NT2/D1 (cell line): ENCODE measurements at regions not wholly inside any gene's neighbourhood (a gene's known extent, or its start where the extent isn't known, plus 50 kb on each side); places are given as distances from the start of the nearest gene placed in this dataset.

ENCODE experiments used
- DNase-seq: peaks from one replicate; pipeline ENCODE4 v3.0.0-alpha.2; 2011; ENCODE audit warnings: low read depth, low spot score
- H3K27me3 ChIP-seq: 2 replicates; pipeline ENCODE4 v1.6.0; 2011; ENCODE audit warnings: mild to moderate bottlenecking; ENCODE audit not compliant: insufficient read length, insufficient read depth
- H3K36me3 ChIP-seq: 2 replicates; pipeline ENCODE4 v1.6.1; 2011; ENCODE audit warnings: mild to moderate bottlenecking, low read length, mixed read lengths; ENCODE audit not compliant: insufficient read depth, insufficient read length
- H3K4me1 ChIP-seq: 2 replicates; pipeline ENCODE4 v1.5.1; 2011; ENCODE audit not compliant: insufficient read depth, insufficient read length
- H3K4me3 ChIP-seq: 2 replicates; pipeline ENCODE4 v1.5.1; 2011; ENCODE audit warnings: low read depth; ENCODE audit not compliant: insufficient read length
- H3K9ac ChIP-seq: 2 replicates; pipeline ENCODE4 v1.6.0; 2011; ENCODE audit warnings: low read depth; ENCODE audit not compliant: insufficient read length
- H3K9me3 ChIP-seq: 2 replicates; pipeline ENCODE4 v1.5.1; 2011; ENCODE audit warnings: mild to moderate bottlenecking, low read length; ENCODE audit not compliant: insufficient read depth
- SUZ12 ChIP-seq: IDR thresholded peaks from 2 replicates; pipeline ENCODE4 v1.6.1; 2011; ENCODE audit not compliant: insufficient read length, insufficient read depth; ENCODE audit errors: extremely low read depth
- YY1 ChIP-seq: IDR thresholded peaks from 2 replicates; pipeline ENCODE4 v1.6.1; 2011; ENCODE audit not compliant: insufficient read length, insufficient read depth
- ZNF274 ChIP-seq: IDR thresholded peaks from 2 replicates; pipeline ENCODE4 v1.6.1; 2011; ENCODE audit warnings: mild to moderate bottlenecking, low read depth, low read length

DNA sequence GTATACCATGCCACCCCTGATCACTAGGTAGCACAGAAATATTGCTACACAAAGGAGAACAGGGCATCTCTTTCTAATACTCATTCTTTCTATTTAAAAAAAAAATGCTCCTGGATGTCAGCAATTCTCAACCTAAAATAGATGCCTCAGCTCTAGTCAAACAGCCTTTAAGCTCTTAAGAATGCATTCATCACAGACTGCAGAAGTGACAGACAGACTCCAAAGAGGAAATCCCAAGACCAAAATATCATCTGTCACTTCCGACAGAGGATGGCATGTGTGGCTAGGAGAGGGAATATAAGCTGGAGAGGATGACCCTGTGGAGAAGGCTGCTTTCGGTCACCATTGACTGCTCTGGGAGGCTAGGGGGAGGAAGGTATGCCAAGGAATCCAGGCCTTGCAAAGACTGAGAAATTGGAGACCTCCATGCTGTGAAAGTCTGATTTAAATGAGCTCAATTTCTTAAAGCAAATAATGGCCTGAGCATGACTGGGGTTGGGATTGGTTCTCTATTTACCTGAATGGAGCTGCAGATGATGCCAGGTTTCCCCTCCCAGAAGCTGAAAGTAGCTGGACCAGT is 277.4 kb downstream of the BRINP2 start:
- TF ChIP-seq YY1 (no peak), SUZ12 (no peak), ZNF274 (no peak)
- no peaks in the 10 kb centered on the region for H3K4me1 ChIP-seq
- DNase-seq: no peak
- no peaks in the 10 kb centered on the region for H3K27me3 ChIP-seq
- H3K4me3 ChIP-seq: no peak overlapping the region
- no peak overlapping the region for H3K9ac ChIP-seq
- H3K9me3 ChIP-seq: no peaks in the 10 kb centered on the region
- no peaks in the 10 kb centered on the region for H3K36me3 ChIP-seq

DNA sequence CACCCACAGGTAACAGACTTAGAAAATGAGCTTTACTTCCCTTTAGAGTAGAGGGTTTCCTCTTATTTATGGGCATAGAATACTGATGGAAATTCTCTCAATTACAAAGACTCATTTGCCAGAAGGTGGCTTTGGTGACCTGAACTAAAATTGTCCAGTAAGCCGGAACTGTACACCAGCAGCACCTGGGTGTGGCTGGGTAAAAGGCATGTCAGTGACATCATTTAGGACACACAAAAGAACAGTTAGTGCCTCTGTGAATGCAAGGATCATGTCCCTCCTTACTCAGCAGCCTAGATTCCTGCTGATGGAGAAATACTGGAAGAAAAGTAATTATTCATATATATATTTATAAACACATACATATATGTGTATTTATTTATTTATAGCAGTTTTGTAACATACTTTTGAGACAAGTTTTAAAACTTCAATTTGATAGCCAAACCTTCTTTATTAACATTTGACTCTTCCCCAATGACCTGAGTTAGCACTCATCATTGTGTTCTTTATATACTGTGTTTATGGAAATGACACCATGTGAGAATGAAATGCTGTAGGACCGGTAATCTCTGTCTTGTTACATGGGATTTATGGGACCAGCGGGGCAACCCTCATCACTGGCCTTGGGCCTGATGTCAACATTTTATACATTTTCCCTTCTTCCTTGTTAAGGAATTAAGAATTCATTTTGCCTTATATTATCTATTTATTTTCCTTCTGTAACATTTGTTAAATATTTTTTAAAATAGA is 274.4 kb downstream of the BRINP2 start:
- Histone ChIP-seq H3K9ac (no peak overlapping the region), H3K4me1 (no peaks in the 10 kb centered on the region), H3K36me3 (no peaks in the 10 kb centered on the region), H3K9me3 (no peaks in the 10 kb centered on the region), H3K4me3 (no peak overlapping the region), H3K27me3 (no peaks in the 10 kb centered on the region)
- DNase-seq: no peak
- TF ChIP-seq SUZ12 (no peak), YY1 (no peak), ZNF274 (no peak)

DNA sequence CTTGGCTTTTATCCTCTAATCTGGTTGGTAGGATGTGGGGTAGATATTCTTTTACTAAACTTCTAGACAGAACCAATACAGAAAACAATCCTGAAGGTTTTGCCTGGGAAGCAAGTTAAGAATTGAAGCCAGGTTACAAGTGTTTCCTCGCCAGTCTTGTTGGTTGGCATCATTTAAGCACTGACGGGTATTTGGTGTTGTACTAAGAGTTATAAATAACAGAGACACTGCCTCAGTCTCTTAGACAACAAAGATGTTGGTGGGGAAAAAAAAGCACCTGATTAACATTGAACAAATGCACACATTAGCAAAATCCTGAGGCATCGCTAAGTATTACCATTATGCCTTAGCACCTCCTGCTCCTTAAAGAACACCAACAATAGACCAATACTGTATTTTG is 272.2 kb downstream of the BRINP2 start:
- TF ChIP-seq ZNF274 (no peak), SUZ12 (no peak), YY1 (no peak)
- Histone ChIP-seq H3K9me3 (no peaks in the 10 kb centered on the region), H3K4me3 (no peak overlapping the region), H3K27me3 (no peaks in the 10 kb centered on the region), H3K9ac (no peak overlapping the region), H3K4me1 (no peaks in the 10 kb centered on the region), H3K36me3 (no peaks in the 10 kb centered on the region)
- DNase-seq: no peak

DNA sequence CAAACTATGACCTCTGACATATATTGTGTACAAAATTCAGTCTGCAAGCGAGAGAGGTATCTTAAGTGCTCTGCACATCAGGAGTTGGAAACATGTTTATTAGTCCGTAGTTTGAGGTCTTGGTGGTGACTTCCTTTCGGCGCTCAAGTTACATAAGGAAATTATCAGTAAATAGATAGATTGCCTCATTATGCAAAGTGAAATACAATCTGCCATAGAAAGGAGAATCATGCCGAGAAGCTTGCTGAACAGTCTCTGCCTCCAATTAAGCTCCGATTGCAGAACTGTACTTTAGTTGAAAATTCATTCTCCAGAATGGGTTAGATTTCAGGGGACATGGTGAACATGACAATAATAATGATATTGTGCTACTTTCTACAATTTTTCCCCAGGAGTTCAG is 271.8 kb downstream of the BRINP2 start:
- no peaks in the 10 kb centered on the region for H3K27me3 ChIP-seq
- no peak overlapping the region for H3K9ac ChIP-seq
- no peaks in the 10 kb centered on the region for H3K4me1 ChIP-seq
- TF ChIP-seq ZNF274 (no peak), YY1 (no peak), SUZ12 (no peak)
- H3K36me3 ChIP-seq: no peaks in the 10 kb centered on the region
- H3K4me3 ChIP-seq: no peak overlapping the region
- H3K9me3 ChIP-seq: no peaks in the 10 kb centered on the region
- DNase-seq: no peak

DNA sequence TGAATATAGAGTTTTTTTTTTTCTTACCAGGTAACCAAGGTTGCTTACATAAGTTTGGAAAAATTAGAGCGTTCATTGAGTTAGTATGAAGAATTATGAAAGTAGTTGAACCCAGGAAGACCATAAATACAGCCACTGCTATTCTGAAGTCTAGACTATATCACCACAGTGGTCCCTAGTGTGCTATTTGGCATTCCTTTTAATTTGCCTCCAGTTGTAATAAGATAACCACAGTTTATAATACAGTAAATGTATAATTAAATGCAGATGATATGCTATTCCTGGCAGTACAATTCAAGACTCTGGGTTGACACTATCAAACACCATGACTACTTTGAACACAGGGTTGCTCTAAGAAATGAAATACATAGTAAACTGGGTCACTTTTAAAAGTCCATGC is 270.5 kb downstream of the BRINP2 start:
- H3K4me1 ChIP-seq: no peaks in the 10 kb centered on the region
- H3K36me3 ChIP-seq: no peaks in the 10 kb centered on the region
- no peaks in the 10 kb centered on the region for H3K27me3 ChIP-seq
- no peaks in the 10 kb centered on the region for H3K9me3 ChIP-seq
- no peak overlapping the region for H3K9ac ChIP-seq
- H3K4me3 ChIP-seq: no peak overlapping the region
- no peak for TF ChIP-seq ZNF274
- no peak for TF ChIP-seq YY1
- TF ChIP-seq SUZ12: no peak
- no peak for DNase-seq

DNA sequence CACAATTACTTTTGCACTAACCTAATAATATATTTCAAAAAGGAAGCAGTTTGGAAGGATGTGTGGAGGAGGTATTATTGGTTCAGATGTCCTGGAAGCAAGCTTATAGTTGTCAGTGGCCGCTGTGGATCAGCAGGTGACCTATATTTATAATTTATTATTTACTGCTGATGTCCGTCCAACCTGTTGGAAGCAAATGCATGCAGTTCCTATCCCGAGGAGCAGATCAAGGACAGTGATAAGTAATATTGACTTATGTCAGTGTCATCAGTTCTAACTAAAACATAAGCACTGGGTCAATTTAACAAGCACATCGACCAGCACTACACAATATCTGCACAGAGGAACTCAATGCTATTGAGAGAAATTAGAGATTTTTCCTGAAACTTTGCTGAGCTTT is 270.1 kb downstream of the BRINP2 start:
- H3K36me3 ChIP-seq: no peaks in the 10 kb centered on the region
- H3K27me3 ChIP-seq: no peaks in the 10 kb centered on the region
- no peak overlapping the region for H3K4me3 ChIP-seq
- H3K9ac ChIP-seq: no peak overlapping the region
- no peaks in the 10 kb centered on the region for H3K4me1 ChIP-seq
- no peak for DNase-seq
- no peak for TF ChIP-seq ZNF274
- no peak for TF ChIP-seq YY1
- no peak for TF ChIP-seq SUZ12
- H3K9me3 ChIP-seq: no peaks in the 10 kb centered on the region

DNA sequence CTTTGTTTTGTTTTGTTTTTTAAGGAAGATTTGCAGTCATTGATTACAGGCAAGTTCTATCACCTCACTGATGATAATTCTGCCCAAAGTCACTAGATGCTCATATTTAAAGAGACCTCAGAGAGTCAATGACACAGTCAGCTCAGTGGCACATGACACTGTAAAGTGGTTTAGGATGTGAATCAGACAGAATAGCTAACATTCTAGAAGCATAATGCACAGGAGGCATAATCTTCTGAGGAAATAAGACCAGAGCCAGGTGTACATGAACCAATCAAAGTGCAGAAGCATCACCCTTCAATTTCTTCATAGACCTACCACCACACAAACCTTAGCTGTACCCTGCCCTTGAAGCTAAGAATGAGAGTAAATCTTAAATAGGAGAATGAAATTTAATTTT is 268.5 kb downstream of the BRINP2 start:
- Histone ChIP-seq H3K4me3 (no peak overlapping the region), H3K9me3 (no peaks in the 10 kb centered on the region), H3K36me3 (no peaks in the 10 kb centered on the region), H3K27me3 (no peaks in the 10 kb centered on the region), H3K4me1 (no peaks in the 10 kb centered on the region), H3K9ac (no peak overlapping the region)
- no peak for DNase-seq
- no peak for TF ChIP-seq ZNF274
- TF ChIP-seq YY1: no peak
- TF ChIP-seq SUZ12: no peak

DNA sequence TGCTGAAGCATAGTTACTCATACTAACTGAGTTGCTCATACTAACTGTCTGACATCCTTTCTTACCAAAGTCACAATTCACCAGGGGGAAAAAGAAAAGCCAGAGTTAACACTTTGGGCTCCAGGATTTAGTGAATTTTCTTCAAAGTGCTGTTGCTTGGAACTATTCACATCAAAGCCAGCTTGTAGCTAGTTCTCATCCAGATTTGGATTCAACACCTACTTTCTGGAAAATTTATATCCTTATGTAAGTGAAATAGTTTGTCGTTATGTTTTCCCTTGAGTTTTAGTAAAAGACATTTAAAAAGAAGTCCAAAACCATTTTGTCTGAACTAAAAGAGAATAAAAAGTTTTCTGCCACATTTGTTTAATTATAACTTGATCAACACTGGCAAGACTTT is 264.6 kb downstream of the BRINP2 start:
- no peak overlapping the region for H3K9ac ChIP-seq
- no peak for DNase-seq
- TF ChIP-seq SUZ12 (no peak), ZNF274 (no peak), YY1 (no peak)
- no peaks in the 10 kb centered on the region for H3K9me3 ChIP-seq
- H3K27me3 ChIP-seq: no peaks in the 10 kb centered on the region
- H3K36me3 ChIP-seq: no peaks in the 10 kb centered on the region
- H3K4me1 ChIP-seq: no peaks in the 10 kb centered on the region
- no peak overlapping the region for H3K4me3 ChIP-seq
